ENCODE measurements at regions not wholly inside any gene's neighbourhood (a gene's known extent, or its start where the extent isn't known, plus 50 kb on each side); places are given as distances from the start of the nearest gene placed in this dataset.

DNA sequence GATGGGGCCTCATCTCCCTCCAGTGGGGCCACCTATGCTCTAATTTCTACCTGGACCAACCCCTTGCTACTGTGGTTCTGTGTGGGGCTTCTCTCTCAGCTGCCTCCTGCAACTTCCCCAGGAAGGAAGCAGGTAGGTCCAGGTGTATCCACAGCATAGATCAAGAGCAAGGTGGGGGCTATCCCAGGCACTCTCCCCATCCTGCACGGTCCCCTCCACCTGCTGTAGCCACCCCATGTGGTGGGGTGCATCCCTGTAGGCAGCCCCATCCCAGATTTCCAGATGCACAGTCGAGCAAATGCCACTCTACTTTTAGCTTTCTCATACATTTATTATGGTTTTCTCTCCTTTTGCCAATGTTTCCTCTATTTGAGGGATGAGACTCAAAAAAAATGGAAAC, 156.1 kb downstream of the FBXO15 start:
- TF ChIP-seq, protein P1, sequence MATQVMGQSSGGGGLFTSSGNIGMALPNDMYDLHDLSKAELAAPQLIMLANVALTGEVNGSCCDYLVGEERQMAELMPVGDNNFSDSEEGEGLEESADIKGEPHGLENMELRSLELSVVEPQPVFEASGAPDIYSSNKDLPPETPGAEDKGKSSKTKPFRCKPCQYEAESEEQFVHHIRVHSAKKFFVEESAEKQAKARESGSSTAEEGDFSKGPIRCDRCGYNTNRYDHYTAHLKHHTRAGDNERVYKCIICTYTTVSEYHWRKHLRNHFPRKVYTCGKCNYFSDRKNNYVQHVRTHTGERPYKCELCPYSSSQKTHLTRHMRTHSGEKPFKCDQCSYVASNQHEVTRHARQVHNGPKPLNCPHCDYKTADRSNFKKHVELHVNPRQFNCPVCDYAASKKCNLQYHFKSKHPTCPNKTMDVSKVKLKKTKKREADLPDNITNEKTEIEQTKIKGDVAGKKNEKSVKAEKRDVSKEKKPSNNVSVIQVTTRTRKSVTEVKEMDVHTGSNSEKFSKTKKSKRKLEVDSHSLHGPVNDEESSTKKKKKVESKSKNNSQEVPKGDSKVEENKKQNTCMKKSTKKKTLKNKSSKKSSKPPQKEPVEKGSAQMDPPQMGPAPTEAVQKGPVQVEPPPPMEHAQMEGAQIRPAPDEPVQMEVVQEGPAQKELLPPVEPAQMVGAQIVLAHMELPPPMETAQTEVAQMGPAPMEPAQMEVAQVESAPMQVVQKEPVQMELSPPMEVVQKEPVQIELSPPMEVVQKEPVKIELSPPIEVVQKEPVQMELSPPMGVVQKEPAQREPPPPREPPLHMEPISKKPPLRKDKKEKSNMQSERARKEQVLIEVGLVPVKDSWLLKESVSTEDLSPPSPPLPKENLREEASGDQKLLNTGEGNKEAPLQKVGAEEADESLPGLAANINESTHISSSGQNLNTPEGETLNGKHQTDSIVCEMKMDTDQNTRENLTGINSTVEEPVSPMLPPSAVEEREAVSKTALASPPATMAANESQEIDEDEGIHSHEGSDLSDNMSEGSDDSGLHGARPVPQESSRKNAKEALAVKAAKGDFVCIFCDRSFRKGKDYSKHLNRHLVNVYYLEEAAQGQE (IDR thresholded peaks at IDR 0.05; ENCODE audit: low read depth, low read length): no peak
- TF ChIP-seq POLR2A (IDR thresholded peaks at IDR 0.05; ENCODE audit: low read depth, low read length): no peak
